SH-SY5Y (cell line): ENCODE measurements at regions not wholly inside any gene's neighbourhood (a gene's known extent, or its start where the extent isn't known, plus 50 kb on each side); places are given as distances from the start of the nearest gene placed in this dataset.

Source experiments
- GATA2 ChIP-seq: IDR thresholded peaks from 2 replicates; pipeline ENCODE4 v1.6.1; 2011; ENCODE audit warnings: mild to moderate bottlenecking, low read depth, low read length
- GATA3 ChIP-seq: IDR thresholded peaks from 2 replicates; pipeline ENCODE4 v1.6.1; 2011; ENCODE audit warnings: low read depth, mild to moderate bottlenecking, low read length, moderate library complexity

- TF ChIP-seq GATA2 (no peak), GATA3 (no peak)
Observed at GRCh38 chr2:220015576-220015975, 388.1 kb downstream of the SLC4A3 start.
